ENCODE measurements at regions not wholly inside any gene's neighbourhood (a gene's known extent, or its start where the extent isn't known, plus 50 kb on each side); places are given as distances from the start of the nearest gene placed in this dataset.
"Not testable (repeated sequence)": the region's sequence is repeated elsewhere in the genome, so short reads cannot be mapped to it uniquely, and the experiment has no call there.

DNA sequence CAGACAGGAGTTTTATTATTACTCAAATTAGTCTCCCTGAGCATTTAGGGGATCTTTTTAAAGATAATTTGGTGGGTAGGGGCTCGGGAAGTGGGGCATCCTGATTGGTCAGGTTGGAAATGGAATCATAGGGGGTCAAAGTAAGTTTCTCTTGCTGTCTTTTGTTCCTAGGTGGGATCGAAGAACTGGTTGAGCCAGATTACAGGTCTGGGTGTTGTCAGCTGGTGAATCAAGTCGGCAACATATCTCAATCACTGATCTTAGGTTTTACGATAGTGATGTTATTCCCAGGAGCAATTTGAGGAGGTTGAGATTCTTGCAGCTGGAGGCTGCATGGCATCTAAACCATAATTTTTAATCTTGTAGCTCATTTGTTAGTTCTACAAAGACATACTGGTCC, 629.5 kb upstream of the AMOT start:
- DNase-seq, result no peak

DNA sequence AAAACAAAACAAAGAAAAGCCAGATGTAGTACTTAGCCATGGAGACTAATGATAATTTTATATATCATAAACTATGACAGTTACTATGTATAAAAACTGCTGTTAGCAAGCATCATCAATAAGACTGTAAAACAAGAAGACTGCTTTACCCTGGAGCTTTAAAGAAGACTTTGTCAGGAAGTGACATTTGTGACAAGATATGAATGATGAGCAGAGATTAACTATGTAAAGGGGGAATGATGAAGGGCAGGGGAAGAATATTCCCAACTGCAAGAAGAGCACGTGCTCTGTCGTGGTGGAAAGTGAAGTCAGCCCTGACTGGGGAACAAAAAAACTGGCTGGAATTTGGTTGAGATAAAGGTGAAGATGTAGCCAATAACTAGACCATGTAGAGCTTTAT, 617.1 kb upstream of the AMOT start:
- no peak for DNase-seq

GRCh38 chrX:113455582-113455981, 615.0 kb upstream of the AMOT start:
- no peak for DNase-seq

DNA sequence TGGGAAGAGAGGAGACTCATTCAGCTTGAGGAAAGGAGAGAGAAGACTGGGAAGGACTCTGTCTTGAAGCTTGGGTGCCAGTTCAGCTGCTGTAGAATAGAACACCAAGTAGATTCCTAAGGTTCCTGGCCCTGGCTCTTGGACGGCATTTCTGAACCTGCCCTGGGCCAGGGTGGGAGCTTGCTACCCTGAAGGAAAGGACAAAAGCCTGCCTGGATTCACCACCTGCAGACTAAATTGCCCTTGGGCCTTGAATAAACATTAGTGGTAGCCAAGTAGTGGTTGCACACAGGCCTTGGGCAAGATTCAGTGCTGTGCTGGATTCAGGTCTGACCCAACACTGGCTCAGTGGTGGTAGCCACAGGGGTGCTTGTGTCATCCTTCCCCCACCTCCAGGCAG, 588.4 kb upstream of the AMOT start:
- no peak for DNase-seq

- no peak for DNase-seq
Measured at GRCh38 chrX:113422323-113422722, 581.7 kb upstream of the AMOT start.

DNA sequence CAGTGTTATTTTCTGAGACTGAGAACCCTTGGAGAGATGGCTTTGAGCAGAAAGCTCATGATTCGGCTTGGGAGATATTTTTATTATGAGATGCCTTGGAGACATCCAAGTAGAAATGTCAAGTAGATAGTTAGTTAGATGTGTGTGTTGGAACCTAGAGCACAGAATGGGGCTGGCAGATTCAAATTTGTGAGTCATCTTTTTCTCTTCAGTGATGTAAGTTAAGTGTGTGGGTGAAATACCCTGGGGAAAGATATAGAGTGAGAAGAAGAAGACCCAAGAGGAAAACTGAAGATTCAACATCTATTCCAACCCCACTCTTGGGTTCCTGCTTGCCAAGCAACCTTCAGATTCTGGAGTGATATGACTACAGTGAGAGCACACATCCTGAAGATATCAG, 580.8 kb upstream of the AMOT start:
- no peak for DNase-seq

DNA sequence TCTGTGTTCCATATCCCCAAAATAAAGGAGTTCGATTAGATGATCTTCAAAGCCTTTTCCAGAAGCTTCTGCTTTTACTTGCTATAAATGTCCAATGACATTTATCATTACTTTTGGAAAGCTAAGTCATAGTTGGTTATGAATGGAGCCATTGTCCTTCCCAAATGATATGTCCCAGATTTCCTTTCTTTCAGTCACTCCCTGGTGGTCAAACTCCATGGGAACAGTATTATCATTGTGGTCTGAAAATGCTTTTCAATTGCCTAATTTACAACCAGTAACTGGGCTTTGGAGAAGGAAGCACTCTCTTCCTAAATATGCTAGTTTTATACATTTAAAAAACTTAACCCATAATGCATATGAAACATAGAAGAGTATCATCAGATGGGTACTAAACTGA, 571.5 kb upstream of the AMOT start:
- DNase-seq, result no peak

GRCh38 chrX:113408843-113409242, 568.2 kb upstream of the AMOT start:
- DNase-seq, result no peak

DNA sequence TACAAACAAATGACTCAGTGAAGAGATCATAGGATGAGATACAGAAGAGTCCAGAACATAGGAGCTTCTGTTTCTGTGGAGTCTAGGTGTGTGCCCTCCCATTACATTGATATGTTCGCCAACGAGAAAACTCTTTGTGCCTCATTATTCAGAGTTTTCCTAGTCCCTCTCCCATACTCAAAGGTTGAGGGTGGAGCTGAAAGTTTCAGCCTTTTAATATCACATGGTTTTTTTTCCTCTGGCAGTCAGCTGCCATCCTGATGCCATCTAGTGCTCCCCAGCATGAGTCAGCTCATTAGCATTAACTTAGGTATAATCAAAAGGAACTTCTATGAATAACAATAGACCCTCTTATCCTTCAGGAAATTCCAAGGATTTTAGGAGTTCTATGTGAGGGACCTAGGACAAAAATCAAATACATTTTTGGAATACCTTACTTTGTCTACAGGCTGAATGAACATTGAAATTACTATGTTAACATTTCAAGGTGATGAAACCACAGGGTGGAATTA, 559.6 kb upstream of the AMOT start:
- no peak for DNase-seq

GRCh38 chrX:113399506-113400192, 559.0 kb upstream of the AMOT start:
- no peak for DNase-seq

GRCh38 chrX:113392355-113392754, 551.7 kb upstream of the AMOT start:
- DNase-seq, result no peak

DNA sequence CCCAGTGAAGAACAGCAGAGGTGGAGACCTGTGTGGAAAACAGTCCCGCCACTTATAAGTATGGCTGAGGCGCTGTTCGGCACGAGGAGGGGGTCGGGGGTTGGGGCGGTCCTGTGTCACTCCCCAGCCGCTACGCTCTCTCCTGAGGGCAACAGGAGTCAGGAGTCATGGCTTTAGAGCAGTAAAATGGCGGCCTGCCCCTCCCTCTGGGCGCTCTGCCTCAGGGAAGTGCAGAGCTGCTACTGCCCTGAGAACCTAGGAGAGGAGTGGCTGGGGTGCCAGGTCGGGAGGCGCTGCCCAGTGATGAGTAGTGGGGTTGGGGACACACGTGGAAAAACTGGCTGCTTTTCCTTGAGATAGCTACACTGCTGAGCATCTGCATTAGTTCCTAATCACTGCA, 551.2 kb upstream of the AMOT start:
- DNase-seq, result no peak

- DNase-seq, result no peak
Measured at GRCh38 chrX:113390531-113390930, 549.9 kb upstream of the AMOT start.

GRCh38 chrX:113389846-113390245, 549.2 kb upstream of the AMOT start:
- no peak for DNase-seq

- DNase-seq, result no peak
Measured at GRCh38 chrX:113384628-113385027, 544.0 kb upstream of the AMOT start.

- DNase-seq, result not testable (repeated sequence)
Measured at GRCh38 chrX:113373421-113373820, 532.8 kb upstream of the AMOT start.

GRCh38 chrX:113370006-113370405, 529.4 kb upstream of the AMOT start:
- DNase-seq, result no peak

DNA sequence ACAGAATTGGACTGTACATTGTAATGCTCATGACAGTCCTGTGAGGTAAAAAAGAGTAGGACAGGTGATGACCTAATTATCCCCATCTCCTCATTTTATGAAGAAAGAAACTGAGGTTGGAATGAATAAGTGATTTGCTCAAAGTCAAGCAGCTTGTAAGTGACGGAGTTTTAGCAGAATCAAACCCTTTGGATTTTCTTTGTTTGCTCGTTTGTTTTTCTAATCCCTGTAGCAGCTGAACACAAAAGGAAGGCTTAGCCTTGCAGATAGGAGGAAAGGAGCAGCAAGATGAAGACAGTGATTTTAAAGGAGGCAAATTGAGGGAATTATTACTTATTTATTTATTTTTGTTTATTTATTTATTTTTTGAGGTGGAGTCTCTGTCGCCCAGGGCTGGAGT, 528.4 kb upstream of the AMOT start:
- DNase-seq, result no peak

DNA sequence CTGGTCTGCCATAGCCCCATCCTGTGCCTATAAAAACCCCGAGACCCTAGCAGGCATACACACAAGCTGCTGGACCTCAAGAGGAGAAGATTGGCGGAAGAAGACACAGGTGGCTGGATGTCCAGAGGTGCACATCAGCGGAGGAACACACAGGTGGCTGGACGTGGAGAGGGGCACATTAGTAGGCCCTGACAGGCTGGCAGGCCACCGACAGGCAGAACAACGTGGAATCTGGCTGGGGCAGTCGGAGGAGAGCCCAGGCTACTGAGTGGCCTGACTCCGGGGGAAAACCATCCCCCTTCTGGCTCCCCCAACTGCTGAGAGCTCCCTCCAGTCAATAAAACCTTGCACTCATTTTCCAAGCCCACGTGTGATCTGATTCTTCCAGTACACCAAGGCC, 512.5 kb upstream of the AMOT start:
- DNase-seq, result no peak

DNA sequence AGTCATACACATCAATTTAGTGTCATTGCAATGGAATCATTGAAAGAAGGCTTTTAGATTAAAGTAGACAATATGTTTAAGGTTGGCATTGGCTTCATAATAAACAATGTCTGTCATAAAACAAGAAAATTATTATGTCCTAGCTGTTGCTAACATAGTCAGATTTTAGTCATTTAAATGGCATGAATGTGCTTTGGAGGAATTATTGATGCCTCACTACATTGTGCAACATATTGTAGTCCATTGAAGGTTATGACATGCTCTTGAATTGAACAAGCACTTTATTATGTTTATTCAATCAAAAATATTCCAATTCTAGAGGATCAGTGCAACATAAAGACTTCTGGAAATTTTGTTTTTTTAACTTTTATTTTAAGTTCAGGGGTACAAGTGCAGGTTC, 489.8 kb upstream of the AMOT start:
- no peak for DNase-seq

- no peak for DNase-seq
Measured at GRCh38 chrX:113315927-113316326, 475.3 kb upstream of the AMOT start.

DNA sequence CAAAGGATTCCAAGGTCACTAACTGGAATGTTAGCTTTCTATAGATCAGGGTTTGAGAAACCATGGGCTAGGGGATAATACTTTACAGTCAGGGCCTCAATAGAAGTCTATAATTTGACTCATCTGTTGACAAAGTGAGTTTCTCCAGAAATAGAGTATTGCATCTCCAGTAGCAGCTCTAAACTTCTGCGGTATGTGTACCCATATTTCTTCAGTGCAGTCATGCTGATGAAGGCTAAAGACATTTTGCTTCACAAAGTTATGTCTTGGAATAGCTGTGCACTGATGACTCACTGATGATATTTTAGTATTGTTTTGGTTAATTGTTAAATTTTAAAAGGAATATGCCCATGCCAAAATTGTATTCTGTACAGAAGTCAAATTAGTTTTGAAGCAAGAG, 464.9 kb upstream of the AMOT start:
- no peak for DNase-seq

- DNase-seq, result no peak
Measured at GRCh38 chrX:113300580-113300979, 459.9 kb upstream of the AMOT start.

DNA sequence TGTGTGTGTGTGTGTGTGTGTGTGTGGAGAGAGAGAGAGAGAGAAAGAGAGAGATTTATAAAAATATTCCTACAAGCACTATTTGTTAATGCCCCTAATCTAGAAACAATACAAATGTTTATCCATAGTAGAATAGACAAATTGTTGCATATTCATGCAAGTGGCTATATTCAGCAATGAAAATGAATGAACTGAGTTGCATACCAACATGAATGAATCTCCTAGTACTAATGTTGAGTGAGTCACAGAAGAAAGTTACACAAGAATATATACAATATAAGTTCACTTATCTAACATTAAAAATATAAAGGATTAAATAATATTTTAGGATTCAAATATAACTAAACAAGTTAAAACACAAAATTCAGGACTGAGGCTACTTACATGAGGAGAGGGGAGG, 456.8 kb upstream of the AMOT start:
- no peak for DNase-seq

DNA sequence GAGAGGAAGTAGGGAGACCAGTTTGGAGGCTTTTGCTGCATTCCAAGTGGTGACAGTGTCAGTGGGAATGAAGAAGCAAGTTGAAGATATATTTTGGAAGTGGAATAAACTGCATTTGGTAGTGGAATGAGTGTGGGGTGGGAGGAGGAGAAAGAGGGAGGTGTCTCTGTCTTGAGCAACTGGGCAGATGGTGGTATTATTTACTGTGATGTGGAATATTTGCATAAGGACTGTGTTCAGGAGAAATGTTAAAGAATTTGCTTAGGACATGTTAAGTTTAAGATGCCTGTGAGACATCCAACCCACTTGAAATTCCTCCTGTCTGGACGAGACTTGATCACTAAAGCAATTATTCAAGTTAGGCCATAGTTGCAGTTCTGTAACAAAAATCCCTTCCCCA, 448.9 kb upstream of the AMOT start:
- DNase-seq, result no peak

Measured in stimulated activated CD4-positive, alpha-beta T cell treated with anti-CD3 and anti-CD28 coated beads, Interleukin-2, amount 100 ng/mL, for 48 hours (primary cell).